CD14-positive monocyte (primary cell): ENCODE measurements at regions not wholly inside any gene's neighbourhood (a gene's known extent, or its start where the extent isn't known, plus 50 kb on each side); places are given as distances from the start of the nearest gene placed in this dataset.

ENCODE experiments used
- DNase-seq, 3 donors: peaks; one replicate each; pipeline ENCODE4 v3.0.0-alpha.2; 2011 to 2022
- H2AFZ ChIP-seq: 2 replicates; pipeline ENCODE4 v1.6.0; 2012; ENCODE audit warnings: mild to moderate bottlenecking, low read depth, low read length, inconsistent platforms; ENCODE audit not compliant: insufficient read depth, poor library complexity, severe bottlenecking
- H3K27ac ChIP-seq, 2 donors: 1 replicate in 1 of 2; 2 replicates in 1 of 2; pipeline ENCODE4 v1.5.1; 2012 to 2013; ENCODE audit warnings: low read length in 2 of 2, control low read depth in 1 of 2, inconsistent platforms in 1 of 2, low read depth in 1 of 2, mild to moderate bottlenecking in 1 of 2
- H3K27me3 ChIP-seq, 2 donors: one replicate each; pipeline versions ENCODE4 v1.6.0 to v1.6.1; 2011 to 2013; ENCODE audit warnings: low read length in 2 of 2; ENCODE audit not compliant: control insufficient read depth in 2 of 2, insufficient read depth in 2 of 2
- H3K36me3 ChIP-seq, 2 donors: replicated peaks in 1 of 2; 1 replicate in 1 of 2; 2 replicates in 1 of 2; pipeline versions ENCODE4 v1.5.1 to v1.6.1; 2012 to 2013; ENCODE audit warnings: low read length in 2 of 2, control low read depth in 1 of 2, inconsistent platforms in 1 of 2, mild to moderate bottlenecking in 1 of 2; ENCODE audit not compliant: insufficient read depth in 2 of 2, control insufficient read depth in 1 of 2
- H3K4me1 ChIP-seq, 2 donors: 1 replicate in 1 of 2; 2 replicates in 1 of 2; pipeline versions ENCODE4 v1.5.1 to v1.6.1; 2012 to 2013; ENCODE audit warnings: low read length in 2 of 2, control low read depth in 1 of 2, inconsistent platforms in 1 of 2, mild to moderate bottlenecking in 1 of 2, moderate library complexity in 1 of 2; ENCODE audit not compliant: insufficient read depth in 2 of 2, control insufficient read depth in 1 of 2
- H3K4me2 ChIP-seq: replicated peaks from 2 replicates; pipeline ENCODE3; 2012; ENCODE audit warnings: low read length, moderate library complexity, mild to moderate bottlenecking; ENCODE audit not compliant: poor library complexity, severe bottlenecking; ENCODE audit errors: extremely low read depth
- H3K4me3 ChIP-seq, 3 experiments: fragments of 200-600 bp in 1 of 3; sonication (generic) in 1 of 3; replicated peaks in 1 of 3; 1 replicate in 2 of 3; 2 replicates in 1 of 3; pipeline ENCODE4 v1.5.1; 2011 to 2013; ENCODE audit warnings: low read length in 3 of 3, mild to moderate bottlenecking in 3 of 3, control low read depth in 2 of 3, low read depth in 2 of 3, inconsistent platforms in 1 of 3, moderate library complexity in 1 of 3
- H3K79me2 ChIP-seq: 2 replicates; pipeline ENCODE4 v1.6.0; 2012; ENCODE audit warnings: mild to moderate bottlenecking, control low read depth, inconsistent platforms, low read length, moderate library complexity; ENCODE audit not compliant: insufficient read depth
- H3K9ac ChIP-seq: 2 replicates; pipeline ENCODE4 v1.6.0; 2017; ENCODE audit warnings: low read length, mild to moderate bottlenecking; ENCODE audit not compliant: insufficient read depth, poor library complexity, severe bottlenecking
- H3K9me3 ChIP-seq, 2 donors: replicated peaks in 1 of 2; 1 replicate in 1 of 2; 2 replicates in 1 of 2; pipeline versions ENCODE4 v1.5.1 to v1.6.1; 2012 to 2013; ENCODE audit warnings: low read length in 2 of 2, control low read depth in 1 of 2; ENCODE audit not compliant: control insufficient read depth in 1 of 2, insufficient read depth in 1 of 2
- H4K20me1 ChIP-seq: 2 replicates; pipeline ENCODE4 v1.6.0; 2012; ENCODE audit warnings: mild to moderate bottlenecking, low read length, control low read depth, moderate library complexity; ENCODE audit not compliant: insufficient read depth
- H3K27ac Mint-ChIP-seq, 7 donors: one replicate each; pipeline ENCODE4 v1.8.0; 2020; ENCODE audit warnings: mild to moderate bottlenecking in 7 of 7, mixed read lengths in 7 of 7, moderate library complexity in 6 of 7, inconsistent platforms in 2 of 7
- H3K27me3 Mint-ChIP-seq, 3 donors: one replicate each; pipeline ENCODE4 v1.8.0; 2021 to 2022; ENCODE audit warnings: low read depth in 3 of 3, mild to moderate bottlenecking in 3 of 3, mixed read lengths in 3 of 3, moderate library complexity in 3 of 3, inconsistent platforms in 1 of 3
- H3K36me3 Mint-ChIP-seq, 2 donors: one replicate each; pipeline ENCODE4 v1.8.0; 2020; ENCODE audit warnings: mixed read lengths in 2 of 2, inconsistent platforms in 1 of 2, mild to moderate bottlenecking in 1 of 2
- H3K4me1 Mint-ChIP-seq: one replicate; pipeline ENCODE4 v1.8.0; 2020; ENCODE audit warnings: mild to moderate bottlenecking, mixed read lengths
- H3K4me3 Mint-ChIP-seq, 2 donors: one replicate each; pipeline ENCODE4 v1.8.0; 2020; ENCODE audit warnings: mild to moderate bottlenecking in 2 of 2, mixed read lengths in 2 of 2, moderate library complexity in 1 of 2
- H3K9me3 Mint-ChIP-seq, 7 donors: one replicate each; pipeline ENCODE4 v1.8.0; 2020 to 2022; ENCODE audit warnings: mixed read lengths in 7 of 7, mild to moderate bottlenecking in 6 of 7, moderate library complexity in 6 of 7, inconsistent platforms in 2 of 7
- CTCF ChIP-seq: fragments of 200-600 bp; IDR thresholded peaks from one replicate; pipeline ENCODE4 v1.8.0; 2022; ENCODE audit warnings: antibody characterized with exemption, mild to moderate bottlenecking
- WGBS: methylation state at CpG from one replicate; pipeline ENCODE4 v1.1.5; 2013; ENCODE audit warnings: missing lambda C conversion rate; ENCODE audit not compliant: insufficient coverage; 5-methylcytosine and 5-hydroxymethylcytosine counted together
- intact Hi-C, 2 donors: fragments of 100-400 bp; cut with micrococcal nuclease; formaldehyde crosslinking; loops; one replicate each; pipeline versions ENCODE4 v1.15.0 to v1.15.1; 2023

GRCh38 chr16:31703526-31704128 is 170.0 kb upstream of the ZNF267 start:
- no peak overlapping the region for H3K9ac ChIP-seq
- peaks cover 28 to 41% (median 34%) of the 10 kb centered on the region in 3 donors for H3K27me3 Mint-ChIP-seq
- H3K36me3 ChIP-seq, result no peaks in the 10 kb centered on the region
- H3K9me3 Mint-ChIP-seq, result peaks cover 0 to 8% (median 3%) of the 10 kb centered on the region in 7 donors
- H3K4me2 ChIP-seq, result no peak overlapping the region
- WGBS, result 95% methylated on average over 2 of the region's 5 CpGs
- H3K36me3 Mint-ChIP-seq, result peaks cover 0 to 9% of the 10 kb centered on the region in 2 donors
- H3K4me3 ChIP-seq, result no peak overlapping the region
- H2AFZ ChIP-seq, result no peak overlapping the region
- no peak overlapping the region for H3K4me3 Mint-ChIP-seq
- DNase-seq, result no peak
- no peaks in the 10 kb centered on the region for H3K9me3 ChIP-seq
- no peaks in the 10 kb centered on the region for H4K20me1 ChIP-seq
- intact Hi-C loops, result no loop called here
- peaks cover 16% of the 10 kb centered on the region for H3K4me1 Mint-ChIP-seq
- no peaks in the 10 kb centered on the region for H3K79me2 ChIP-seq
- no peak overlapping the region for H3K27ac ChIP-seq
- H3K27ac Mint-ChIP-seq, result no peak overlapping the region
- peaks cover 4 to 33% of the 10 kb centered on the region in 2 donors for H3K27me3 ChIP-seq
- no peak for TF ChIP-seq CTCF
- H3K4me1 ChIP-seq, result peaks cover 19% of the 10 kb centered on the region in 2 donors

GRCh38 chr16:31704138-31704537 is 169.5 kb upstream of the ZNF267 start:
- Mint-ChIP-seq H3K27ac (peak overlapping the region in 1 of 7 donors; percentile 2), H3K27me3 (peaks cover 24 to 39% (median 34%) of the 10 kb centered on the region in 3 donors), H3K4me3 (no peak overlapping the region), H3K9me3 (peaks cover 0 to 8% (median 3%) of the 10 kb centered on the region in 7 donors), H3K4me1 (peaks cover 16% of the 10 kb centered on the region), H3K36me3 (peaks cover 0 to 9% of the 10 kb centered on the region in 2 donors)
- intact Hi-C loops, result no loop called here
- no peak for DNase-seq
- H3K4me1 ChIP-seq, result peaks cover 19% of the 10 kb centered on the region in 2 donors
- H4K20me1 ChIP-seq, result no peaks in the 10 kb centered on the region
- H3K27ac ChIP-seq, result no peak overlapping the region
- no peaks in the 10 kb centered on the region for H3K79me2 ChIP-seq
- H3K9me3 ChIP-seq, result no peaks in the 10 kb centered on the region
- H3K9ac ChIP-seq, result no peak overlapping the region
- H3K4me2 ChIP-seq, result no peak overlapping the region
- WGBS, result 100% methylated on average over 2 of the region's 9 CpGs
- TF ChIP-seq CTCF, result no peak
- no peaks in the 10 kb centered on the region for H3K36me3 ChIP-seq
- no peak overlapping the region for H3K4me3 ChIP-seq
- peaks cover 4 to 28% of the 10 kb centered on the region in 2 donors for H3K27me3 ChIP-seq
- H2AFZ ChIP-seq, result no peak overlapping the region
